ENCODE measurements at regions not wholly inside any gene's neighbourhood (a gene's known extent, or its start where the extent isn't known, plus 50 kb on each side); places are given as distances from the start of the nearest gene placed in this dataset.

DNA sequence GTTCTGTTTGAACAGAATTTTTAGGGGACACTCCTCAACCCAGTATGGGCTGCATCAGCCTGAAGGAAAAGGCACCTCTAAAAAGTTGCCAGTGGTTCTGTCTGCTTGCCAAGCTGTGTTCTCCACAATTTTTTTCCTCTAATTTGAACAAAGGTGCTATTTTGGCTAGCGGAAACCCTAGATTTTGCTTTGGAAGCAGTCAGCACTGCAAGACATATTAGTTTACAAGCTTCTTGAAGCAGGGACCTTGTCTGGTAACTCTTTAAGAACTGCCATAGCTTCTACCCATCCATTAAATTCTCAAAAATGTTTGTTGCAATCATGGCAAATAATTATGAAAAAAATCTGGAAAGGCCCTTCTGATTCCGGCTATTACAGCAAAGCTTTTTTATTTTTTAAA is 75.6 kb upstream of the HEPHL1 start:
- no peak for DNase-seq (ENCODE audit: extremely low read depth, insufficient read length)
- no peaks in the 10 kb centered on the region for H3K27me3 ChIP-seq (replicated peaks; ENCODE audit: control insufficient read depth, insufficient read depth, low read length)
- no peak overlapping the region for H3K4me3 ChIP-seq (replicated peaks; ENCODE audit: low read depth, low read length)
- TF ChIP-seq, protein P1, sequence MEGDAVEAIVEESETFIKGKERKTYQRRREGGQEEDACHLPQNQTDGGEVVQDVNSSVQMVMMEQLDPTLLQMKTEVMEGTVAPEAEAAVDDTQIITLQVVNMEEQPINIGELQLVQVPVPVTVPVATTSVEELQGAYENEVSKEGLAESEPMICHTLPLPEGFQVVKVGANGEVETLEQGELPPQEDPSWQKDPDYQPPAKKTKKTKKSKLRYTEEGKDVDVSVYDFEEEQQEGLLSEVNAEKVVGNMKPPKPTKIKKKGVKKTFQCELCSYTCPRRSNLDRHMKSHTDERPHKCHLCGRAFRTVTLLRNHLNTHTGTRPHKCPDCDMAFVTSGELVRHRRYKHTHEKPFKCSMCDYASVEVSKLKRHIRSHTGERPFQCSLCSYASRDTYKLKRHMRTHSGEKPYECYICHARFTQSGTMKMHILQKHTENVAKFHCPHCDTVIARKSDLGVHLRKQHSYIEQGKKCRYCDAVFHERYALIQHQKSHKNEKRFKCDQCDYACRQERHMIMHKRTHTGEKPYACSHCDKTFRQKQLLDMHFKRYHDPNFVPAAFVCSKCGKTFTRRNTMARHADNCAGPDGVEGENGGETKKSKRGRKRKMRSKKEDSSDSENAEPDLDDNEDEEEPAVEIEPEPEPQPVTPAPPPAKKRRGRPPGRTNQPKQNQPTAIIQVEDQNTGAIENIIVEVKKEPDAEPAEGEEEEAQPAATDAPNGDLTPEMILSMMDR (IDR thresholded peaks at IDR 0.05; ENCODE audit: insufficient read depth, low read length, poor library complexity, severe bottlenecking), result no peak
- H3K36me3 ChIP-seq (ENCODE audit: control insufficient read depth, insufficient read depth, low read length), result no peaks in the 10 kb centered on the region

DNA sequence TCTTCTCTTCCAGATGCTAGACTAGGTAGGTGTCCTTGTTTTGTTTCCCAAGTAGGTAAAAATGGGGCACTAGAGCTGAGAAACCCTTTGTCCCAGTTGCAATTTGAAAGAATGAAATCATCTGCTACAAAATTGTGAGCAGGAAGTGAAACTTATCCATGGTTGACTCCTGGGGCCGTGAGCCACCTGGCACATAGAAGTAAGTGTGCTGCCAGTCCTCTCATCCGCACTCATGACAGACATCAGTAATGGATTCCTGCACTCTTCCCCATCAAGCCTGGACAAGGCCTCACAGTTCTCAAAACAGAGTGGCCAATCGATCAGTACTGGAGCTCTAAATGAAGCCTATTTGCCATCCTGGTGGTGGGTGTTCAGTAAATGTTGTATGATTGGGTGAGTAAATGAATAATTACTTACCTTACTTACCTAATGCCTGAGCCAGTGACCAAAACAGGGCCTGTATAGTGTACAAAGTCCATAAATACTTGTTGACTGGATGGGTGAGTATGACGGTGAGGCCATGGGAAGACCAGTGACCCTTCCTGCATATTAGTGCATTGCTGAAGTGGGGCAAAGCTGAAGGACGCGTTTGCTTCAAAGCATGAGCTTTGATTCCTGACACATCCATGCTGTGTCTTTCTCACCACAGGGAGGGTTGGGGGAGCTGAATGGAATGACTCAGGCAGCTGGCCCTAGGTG is 68.9 kb upstream of the HEPHL1 start:
- Histone ChIP-seq H3K27me3 (replicated peaks; ENCODE audit: control insufficient read depth, insufficient read depth, low read length) (no peaks in the 10 kb centered on the region), H3K4me3 (replicated peaks; ENCODE audit: low read depth, low read length) (no peak overlapping the region), H3K36me3 (ENCODE audit: control insufficient read depth, insufficient read depth, low read length) (no peaks in the 10 kb centered on the region)
- TF ChIP-seq, protein P1 (IDR thresholded peaks at IDR 0.05; ENCODE audit: insufficient read depth, low read length, poor library complexity, severe bottlenecking), result no peak
- DNase-seq (ENCODE audit: extremely low read depth, insufficient read length), result no peak

DNA sequence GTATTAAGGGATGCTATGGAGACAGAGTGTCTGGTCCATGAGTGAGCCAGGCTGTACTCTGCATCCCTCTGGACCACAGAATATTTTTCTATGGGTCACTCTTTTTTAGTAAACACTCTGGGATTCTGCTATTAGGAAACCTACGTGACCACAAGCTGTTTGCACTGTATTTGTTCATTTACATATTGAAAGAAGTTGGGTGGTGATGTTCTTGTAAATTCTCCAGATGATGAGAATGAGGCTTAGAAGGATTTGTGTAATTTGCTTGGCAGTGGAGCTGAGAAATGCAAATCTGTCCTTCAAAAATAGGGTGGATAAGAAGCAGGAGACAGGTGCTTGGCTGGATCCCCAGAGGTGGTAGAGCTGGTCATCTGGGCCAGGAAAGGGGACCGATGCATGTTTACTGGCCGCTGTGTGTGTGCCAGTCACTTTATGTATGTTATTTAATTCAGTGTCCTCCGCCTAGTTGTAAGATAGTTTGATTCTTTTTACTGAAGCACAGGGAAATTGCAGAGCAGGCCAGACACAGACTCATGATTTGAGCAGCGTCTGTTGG is 63.7 kb upstream of the HEPHL1 start:
- Histone ChIP-seq H3K27me3 (replicated peaks; ENCODE audit: control insufficient read depth, insufficient read depth, low read length) (no peaks in the 10 kb centered on the region; the same call in 1 of the 2 replicates), H3K36me3 (ENCODE audit: control insufficient read depth, insufficient read depth, low read length) (no peaks in the 10 kb centered on the region), H3K4me3 (replicated peaks; ENCODE audit: low read depth, low read length) (no peak overlapping the region)
- TF ChIP-seq, protein P1 (IDR thresholded peaks at IDR 0.05; ENCODE audit: insufficient read depth, low read length, poor library complexity, severe bottlenecking), result no peak
- DNase-seq (ENCODE audit: extremely low read depth, insufficient read length), result no peak

DNA sequence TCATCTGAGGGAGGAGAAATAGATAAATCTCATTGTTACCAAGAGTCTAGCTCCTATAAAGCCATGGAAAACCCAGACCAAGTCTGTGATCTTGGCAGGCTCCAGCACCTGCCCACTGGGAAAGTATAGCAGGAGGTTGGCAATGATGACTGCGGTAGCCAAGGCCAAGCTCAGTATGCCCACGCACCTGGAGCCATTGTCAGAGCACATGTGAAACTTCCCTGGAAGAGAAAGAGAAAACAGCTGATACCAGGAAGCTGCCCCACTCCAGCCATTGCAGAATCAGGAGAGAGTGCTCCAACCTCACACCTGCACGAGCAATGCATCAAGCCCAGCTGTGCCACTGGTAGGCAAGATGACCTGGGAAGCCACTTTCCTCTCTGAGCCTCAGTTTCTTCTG is 62.2 kb upstream of the HEPHL1 start:
- H3K27me3 ChIP-seq (replicated peaks; ENCODE audit: control insufficient read depth, insufficient read depth, low read length), result no peaks in the 10 kb centered on the region; the same call in 1 of the 2 replicates
- TF ChIP-seq, protein P1 (IDR thresholded peaks at IDR 0.05; ENCODE audit: insufficient read depth, low read length, poor library complexity, severe bottlenecking), result no peak
- H3K36me3 ChIP-seq (ENCODE audit: control insufficient read depth, insufficient read depth, low read length), result no peaks in the 10 kb centered on the region
- DNase-seq (ENCODE audit: extremely low read depth, insufficient read length), result no peak
- H3K4me3 ChIP-seq (replicated peaks; ENCODE audit: low read depth, low read length), result no peak overlapping the region

DNA sequence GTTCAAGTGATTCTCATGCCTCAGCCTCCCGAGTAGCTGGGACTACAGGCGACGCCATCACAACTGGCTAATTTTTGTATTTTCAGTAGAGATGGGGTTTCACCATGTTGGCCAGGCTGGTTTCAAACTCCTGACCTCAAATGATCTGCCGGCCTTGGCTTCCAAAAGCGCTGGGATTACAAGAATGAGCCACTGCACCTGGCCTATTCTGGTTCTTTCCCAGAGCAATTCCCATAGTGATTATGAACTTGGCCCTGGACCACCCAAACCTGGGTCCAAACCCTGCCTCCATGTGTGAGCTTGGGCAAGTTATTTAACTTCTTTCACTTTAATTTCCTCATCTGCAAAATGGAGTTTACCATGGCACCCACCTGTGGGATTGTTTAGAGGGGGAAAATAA is 61.5 kb upstream of the HEPHL1 start:
- no peak for DNase-seq (ENCODE audit: extremely low read depth, insufficient read length)
- TF ChIP-seq, protein P1 (IDR thresholded peaks at IDR 0.05; ENCODE audit: insufficient read depth, low read length, poor library complexity, severe bottlenecking), result no peak

More for the DNA sequence above, 61.5 kb upstream of the HEPHL1 start:
- Histone ChIP-seq H3K4me3 (replicated peaks; ENCODE audit: low read depth, low read length) (no peak overlapping the region), H3K36me3 (ENCODE audit: control insufficient read depth, insufficient read depth, low read length) (no peaks in the 10 kb centered on the region), H3K27me3 (replicated peaks; ENCODE audit: control insufficient read depth, insufficient read depth, low read length) (no peaks in the 10 kb centered on the region; the same call in 1 of the 2 replicates)

All from GM06990 (cell line).